ENCODE measurements at regions not wholly inside any gene's neighbourhood (a gene's known extent, or its start where the extent isn't known, plus 50 kb on each side); places are given as distances from the start of the nearest gene placed in this dataset.

DNA sequence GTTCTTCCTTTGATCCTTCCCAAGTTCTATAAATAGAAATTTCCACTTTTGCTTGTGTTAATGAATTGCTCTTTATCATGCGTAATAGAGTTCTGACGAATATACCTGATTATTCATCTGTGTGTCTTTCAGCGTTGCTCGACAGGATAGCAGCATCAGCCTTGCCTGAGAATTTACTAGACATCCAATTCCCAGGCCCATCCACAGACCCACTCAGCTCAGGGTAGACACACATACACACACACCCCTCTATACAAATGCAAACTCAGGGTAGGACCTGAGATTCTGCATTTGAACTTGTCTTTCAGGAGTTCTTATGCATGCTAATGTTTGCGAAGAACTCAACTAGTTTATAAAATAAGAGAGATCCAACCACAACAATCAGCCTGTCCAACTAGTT is 343.4 kb upstream of the GYPC start:
- DNase-seq (ENCODE audit: low spot score), result no peak

DNA sequence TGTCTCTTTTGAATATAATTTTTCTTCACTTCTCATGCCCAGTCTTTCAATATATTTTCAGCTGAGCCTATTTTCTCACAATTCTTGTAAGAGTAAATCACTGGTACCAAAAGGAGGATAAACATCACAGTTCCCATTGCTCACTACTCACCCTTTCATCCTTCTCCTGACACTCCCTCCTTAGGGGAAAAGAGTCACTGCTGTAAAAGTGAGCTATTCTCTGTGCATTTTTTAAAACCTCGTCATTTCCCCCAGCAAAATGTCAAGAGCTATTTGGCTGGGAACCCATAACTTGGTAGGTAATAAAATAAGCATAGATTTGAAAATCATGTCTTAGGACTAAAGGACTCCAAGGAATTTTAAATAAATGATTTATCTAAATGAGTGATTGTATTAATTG is 340.1 kb upstream of the GYPC start:
- DNase-seq (ENCODE audit: low spot score), result no peak

DNA sequence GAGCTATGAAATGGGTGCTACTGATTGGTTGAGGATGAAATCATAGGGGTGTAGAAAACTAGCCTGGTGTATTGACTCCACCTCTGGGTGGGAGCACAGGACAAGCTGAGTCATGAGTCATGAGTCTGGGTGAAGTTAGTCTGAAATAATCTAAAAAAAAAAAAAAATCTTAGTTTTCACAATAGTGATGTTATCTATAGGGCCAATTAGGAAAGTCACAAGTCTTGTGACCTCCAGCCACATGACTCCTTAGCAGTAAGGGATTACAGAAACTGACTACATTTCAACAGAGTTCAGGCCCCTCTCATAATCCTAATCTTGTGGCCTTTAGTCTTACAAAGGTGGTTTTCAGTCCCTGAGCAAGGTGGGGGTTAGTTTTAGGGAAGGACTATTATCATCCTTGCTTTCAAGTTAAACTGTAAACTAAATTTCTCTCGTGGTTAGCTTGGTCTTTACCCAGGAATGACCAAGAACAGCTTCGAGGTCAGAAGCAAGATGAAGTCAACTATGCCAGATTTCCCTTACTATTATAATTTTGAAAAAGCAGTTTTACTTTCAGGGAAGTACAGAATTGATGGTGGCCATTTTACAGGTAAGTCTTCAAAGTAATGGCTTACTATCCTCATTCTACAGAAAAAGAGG is 338.0 kb upstream of the GYPC start:
- no peak for DNase-seq (ENCODE audit: low spot score)

DNA sequence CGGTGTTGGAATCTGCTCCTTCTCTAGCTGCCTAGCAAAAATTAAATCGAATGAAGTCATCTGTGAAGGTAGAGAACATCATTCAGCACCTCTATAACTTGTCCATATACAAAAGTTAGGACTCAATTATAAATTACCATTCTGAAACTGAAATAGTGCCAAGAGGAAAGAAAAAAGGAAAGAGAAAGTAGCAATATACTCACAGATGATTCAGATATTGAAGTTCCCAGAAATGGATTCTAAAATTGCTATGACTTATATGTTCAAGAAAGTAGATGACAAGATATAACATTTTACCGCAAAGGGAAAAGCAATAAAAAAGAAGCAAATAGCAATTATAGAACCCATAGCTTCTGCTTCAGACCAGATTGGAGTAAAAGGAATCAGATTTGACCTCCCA is 333.6 kb upstream of the GYPC start:
- DNase-seq (ENCODE audit: low spot score), result no peak

DNA sequence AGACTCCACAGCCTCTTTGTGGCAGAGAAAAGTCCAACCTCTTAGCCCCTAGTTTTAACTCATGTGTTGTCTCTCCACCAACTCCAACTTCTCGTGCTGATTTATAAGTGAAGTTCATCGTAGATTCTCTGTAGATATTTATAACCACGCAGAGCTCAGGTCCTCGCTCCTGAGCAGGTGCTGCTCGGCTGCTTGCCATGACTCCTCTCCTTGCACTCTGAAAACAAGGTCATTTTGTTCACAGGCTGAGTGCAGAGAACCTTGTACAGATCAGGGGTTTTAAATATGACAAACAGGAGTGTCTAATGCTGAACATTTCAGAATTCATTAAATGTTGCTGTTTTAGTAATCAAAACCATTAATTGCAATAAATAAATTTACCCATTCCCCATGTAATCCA is 330.8 kb upstream of the GYPC start:
- DNase-seq (ENCODE audit: low spot score), result no peak

DNA sequence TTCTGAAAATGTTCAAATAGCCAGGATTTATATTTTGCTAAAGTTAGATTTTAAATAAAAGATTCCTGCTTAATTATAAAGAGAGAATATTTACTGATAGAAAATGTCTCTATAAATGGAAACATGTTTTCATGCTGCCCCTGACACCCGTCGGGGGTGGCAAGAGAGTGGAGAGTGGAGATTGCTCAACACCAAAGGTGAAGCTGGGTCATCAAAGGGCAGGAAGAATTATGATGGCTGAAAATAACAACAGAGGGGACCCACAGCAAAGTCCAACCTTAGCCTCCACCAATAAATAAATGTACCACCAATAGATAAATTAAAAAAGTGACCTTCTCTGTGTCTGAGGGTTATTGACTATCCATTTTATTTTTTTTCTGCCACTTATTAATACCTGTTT is 326.8 kb upstream of the GYPC start:
- DNase-seq (ENCODE audit: low spot score), result no peak

DNA sequence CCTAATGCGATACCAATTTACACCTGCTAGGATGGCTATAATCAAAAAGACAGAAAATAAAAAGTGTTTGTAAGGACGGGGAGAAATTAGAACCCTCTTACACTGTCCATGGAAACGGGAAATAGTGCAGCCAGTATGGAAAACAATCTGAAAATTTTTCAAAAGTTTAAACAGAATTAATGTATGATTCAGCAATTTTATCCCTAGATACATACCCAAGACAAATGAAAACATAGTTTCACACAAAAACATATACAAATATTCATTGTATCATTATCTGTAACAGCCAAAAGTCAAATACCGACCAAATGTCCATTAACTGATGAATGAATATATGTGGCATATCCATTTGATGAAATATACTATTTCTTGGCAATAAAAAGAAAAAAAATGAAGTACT is 313.5 kb upstream of the GYPC start:
- DNase-seq (ENCODE audit: low spot score), result no peak

DNA sequence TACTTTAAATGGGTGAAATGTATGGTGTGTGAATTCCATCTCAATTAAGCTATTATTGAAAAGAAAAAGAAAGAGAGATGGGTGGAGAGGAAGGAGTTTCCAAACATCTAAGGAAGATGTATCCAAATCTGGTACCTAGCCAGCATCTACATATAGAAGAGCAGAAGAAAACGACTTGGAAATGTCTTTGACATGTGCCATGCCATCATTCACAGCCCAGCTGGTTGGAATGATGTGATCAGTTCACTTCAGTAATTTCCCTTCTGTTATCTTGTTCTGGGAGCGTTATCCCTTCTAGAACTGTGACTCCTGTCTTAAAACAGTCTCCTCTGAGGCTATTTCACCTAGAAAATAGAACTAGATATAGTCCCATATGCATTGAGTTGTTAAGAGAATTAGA is 312.8 kb upstream of the GYPC start:
- DNase-seq (ENCODE audit: low spot score), result no peak

DNA sequence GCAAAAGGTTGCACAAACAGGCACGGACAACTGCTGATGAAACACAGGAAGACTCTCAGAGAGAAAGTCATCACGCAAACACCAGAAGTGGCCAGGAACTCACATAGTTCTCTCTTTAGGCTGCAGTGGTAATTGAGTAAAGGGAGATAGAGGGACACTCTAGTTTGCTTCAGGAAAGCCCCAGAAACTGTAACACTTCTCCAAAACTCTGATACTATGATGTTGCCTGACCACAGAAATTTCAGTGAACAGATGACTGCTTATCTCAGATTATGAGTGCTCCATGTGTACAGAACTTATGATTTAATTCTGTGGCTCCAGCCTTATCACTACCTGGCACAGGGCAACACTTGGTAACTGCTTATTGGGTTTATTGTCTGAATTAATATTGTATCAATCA is 311.5 kb upstream of the GYPC start:
- DNase-seq (ENCODE audit: low spot score), result no peak

DNA sequence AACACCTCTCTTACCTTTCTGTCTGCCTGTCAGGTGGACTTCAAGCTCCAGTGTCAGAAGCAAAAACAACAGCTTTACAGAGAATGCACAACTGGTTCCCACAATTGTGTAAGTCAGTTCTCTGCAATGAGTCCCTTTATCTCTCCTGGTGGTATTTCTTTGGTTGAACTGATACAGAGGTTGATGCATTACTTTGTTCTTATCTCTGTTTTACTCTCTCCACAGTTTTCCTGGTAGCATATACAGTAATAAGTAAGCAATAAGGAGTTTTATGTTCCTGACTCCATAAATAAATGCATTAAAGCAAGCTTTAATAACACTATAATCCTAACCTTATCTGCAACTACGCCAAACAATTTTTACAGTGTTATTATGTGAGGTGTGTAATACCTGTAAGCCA is 310.3 kb upstream of the GYPC start:
- no peak for DNase-seq (ENCODE audit: low spot score)

DNA sequence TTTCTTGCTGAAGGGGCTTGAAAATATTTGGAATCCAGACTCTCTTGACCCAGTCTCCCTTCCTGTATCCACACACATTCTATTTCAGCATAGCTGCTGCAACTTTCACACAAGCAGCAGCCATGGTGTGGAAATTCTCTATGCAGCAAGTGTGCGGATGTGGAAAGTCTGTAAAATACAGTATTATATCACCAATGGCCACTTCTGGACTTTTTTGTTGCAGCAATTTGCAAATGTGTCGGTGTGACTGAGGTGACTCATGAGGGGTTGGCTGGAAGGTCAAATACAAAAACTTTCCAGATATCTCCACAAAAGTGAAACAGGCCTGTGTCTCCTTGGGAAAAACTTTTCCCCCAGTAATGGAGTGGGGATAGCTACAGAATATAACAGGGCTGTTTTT is 299.3 kb upstream of the GYPC start:
- DNase-seq (ENCODE audit: low spot score), result no peak

DNA sequence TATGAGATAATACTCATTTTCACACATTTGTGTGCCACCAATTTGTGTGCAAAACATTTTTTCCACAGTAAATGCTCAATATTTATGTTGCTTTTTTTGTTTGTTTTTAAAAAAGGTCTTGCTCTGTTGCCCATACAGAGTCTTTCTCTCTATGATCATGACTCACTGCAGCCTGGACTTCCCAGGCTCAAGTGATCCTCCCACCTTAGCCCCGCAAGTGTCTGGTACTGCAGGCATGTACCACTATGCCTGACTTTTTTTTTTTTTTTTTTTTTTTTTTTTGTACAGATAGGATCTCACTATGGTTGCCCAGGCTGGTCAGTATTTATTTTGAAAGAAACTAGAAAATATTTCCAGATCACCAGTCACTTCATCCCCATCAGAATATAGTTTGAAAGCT is 297.8 kb upstream of the GYPC start:
- DNase-seq (ENCODE audit: low spot score), result no peak

DNA sequence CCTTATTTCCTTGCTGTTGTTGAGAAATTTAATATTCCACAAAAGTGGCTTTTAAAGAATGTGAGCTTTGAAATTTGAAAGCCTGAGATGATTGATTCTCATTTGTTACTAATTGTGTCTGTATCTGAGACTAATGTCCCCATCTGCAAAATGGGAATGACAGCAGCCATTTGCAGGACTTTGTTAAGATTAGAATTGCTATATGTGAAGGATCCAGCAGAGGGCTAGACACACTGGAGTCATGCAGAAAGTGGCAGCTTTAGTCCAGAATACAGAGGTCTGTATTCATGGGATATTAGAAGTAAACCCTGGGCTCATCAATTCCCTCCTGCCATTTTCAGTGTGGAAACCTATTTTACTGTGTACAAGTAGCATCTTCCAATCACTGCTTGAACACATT is 296.5 kb upstream of the GYPC start:
- no peak for DNase-seq (ENCODE audit: low spot score)

DNA sequence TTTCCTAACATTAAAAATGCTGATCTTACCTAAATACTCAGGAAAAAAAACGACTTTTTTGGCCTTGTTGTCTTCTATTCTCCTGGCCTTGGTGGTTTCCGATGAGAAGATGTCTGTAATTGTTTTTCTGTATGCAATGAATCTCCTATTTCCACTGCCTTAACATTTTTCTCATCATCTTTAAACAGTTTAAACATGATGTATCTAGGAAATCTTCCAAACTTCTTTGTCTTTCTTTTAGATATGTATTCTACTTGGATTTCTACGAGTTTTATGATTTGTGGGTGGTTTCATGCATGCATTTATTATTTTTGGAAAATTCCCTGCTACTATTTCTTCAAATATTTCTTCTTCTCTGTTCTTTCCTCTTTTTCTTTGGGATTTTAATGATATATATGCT is 288.6 kb upstream of the GYPC start:
- DNase-seq (ENCODE audit: low spot score), result no peak

DNA sequence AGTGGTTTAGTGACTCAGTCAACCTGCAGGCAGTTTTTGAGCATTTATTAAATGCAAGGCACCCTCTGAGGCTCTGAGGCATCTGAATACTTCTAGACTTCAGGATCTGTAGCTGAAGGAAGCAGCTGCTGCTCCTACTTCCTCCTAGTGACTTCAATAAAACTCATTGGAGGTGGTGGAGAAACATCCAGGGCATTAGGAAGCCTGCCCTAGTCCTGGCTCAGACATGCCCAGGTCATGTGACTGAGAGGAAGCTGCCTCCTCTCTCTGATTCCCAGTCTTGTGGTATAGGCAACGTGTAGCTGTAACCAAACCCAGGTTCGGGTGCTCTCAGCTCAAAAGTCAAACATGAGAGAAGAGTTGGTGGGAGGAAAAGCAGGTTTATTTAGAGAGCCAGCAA is 287.2 kb upstream of the GYPC start:
- peak; percentile 39 for DNase-seq (ENCODE audit: low spot score)

DNA sequence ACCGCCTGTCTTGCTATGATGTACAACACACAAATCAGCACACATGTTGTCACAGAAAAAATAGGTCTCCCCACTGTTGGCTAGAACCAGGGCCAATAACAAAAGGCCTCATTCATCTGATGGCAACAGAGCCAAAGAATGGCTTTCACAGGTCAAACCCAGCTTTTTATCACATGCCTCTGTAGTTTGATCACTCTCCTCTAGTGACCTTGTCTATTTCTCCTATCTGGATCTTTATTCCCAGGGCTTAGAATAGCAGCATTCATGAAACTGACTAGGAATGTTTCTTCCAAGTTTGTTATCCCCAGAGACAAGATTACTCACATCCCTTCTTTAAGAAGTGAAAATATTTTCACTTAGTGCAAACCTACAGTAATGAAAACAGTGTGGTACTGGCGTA is 285.8 kb upstream of the GYPC start:
- DNase-seq (ENCODE audit: low spot score), result no peak

DNA sequence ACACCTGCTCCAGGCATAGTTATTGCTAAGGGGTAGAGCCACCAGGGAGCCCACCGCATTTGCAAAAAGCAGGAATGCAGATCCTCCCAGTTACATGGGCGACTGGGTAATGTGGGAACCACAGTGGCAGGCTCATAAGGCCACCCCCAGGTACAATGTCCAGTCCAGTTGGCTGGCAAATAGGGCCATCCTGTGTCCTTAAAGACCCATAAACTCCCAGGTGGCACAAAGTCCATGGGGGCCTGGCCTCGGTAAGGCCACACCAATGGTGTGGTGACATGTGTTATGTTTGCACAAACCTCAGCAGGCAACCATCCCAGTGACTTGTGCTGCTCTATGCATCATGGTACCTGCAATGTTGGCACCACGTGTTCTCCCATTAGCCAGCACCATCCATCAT is 283.6 kb upstream of the GYPC start:
- DNase-seq (ENCODE audit: low spot score), result no peak

DNA sequence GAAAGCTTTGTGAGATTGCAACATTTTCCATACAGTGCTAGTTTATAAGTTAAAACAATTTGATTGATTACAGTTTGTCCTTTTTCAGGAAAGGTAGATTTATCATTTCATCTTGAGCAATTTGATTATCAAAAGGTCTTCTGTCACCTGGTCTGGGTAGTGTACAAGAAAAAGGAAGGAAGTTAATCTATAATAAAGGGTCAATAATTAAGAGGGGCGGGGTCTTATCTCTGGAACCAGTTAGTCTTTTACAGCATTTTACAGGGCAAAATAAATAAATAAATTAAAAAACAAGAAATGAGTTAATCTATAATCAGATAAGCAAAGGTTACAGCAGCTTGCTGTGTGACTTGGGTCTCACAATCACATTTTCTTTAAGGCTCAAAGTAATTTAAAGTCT is 277.8 kb upstream of the GYPC start:
- no peak for DNase-seq (ENCODE audit: low spot score)

DNA sequence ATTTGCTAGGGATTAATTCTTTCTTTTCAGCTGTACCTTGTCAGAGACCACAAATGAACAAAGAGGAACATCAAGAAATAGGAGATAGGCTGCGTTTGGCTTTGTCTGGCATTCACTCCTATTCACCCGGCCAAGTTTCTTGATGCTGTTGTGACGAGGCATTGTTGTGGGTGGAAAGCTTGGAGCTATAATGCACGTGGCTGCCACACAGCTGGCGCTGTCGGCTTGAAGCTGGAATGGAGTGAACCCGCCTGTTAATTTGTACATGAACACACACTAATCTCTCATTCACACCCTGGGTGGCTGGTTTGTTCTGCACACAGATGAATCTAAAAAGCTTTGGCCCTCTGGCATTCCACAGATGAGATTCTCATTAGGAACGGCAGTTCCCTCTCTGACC is 274.9 kb upstream of the GYPC start:
- DNase-seq (ENCODE audit: low spot score), result peak; percentile 70

DNA sequence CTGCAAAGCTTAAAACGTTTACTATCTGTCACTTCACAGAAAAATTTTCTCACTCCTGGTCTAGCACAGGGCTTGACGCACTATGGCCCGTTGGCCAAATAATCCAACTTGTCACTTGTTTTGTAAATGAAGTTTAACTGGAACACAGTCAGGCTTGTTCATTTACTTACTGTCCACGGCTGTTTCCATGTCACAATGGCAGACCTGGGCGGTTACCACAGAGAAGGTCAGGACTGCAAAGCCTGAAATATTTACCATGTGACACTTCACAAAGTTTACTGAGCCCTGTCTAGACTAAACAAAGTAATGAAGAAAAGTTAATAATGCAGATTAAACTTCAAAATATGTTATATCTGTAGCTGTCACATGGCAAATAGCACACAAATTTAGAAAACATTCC is 273.0 kb upstream of the GYPC start:
- no peak for DNase-seq (ENCODE audit: low spot score)

DNA sequence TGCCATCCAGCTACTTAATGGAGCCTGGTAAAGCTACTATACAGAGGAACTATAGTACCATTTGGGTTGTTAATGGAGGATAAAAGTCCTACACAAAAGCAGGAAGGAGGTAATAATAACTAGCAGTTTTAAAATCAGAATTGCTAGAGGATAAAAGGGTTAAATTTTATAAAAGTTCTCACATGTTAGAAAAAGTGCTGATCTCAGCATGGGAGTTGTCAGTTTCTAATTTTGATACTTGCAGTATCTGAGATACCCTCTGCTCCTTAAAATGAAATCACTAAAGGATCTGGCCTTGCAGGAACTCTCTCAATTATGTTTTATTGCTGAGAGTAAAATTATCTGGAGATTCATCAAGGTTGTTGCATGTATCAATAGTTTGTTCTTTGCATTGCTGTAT is 272.2 kb upstream of the GYPC start:
- DNase-seq (ENCODE audit: low spot score), result no peak

DNA sequence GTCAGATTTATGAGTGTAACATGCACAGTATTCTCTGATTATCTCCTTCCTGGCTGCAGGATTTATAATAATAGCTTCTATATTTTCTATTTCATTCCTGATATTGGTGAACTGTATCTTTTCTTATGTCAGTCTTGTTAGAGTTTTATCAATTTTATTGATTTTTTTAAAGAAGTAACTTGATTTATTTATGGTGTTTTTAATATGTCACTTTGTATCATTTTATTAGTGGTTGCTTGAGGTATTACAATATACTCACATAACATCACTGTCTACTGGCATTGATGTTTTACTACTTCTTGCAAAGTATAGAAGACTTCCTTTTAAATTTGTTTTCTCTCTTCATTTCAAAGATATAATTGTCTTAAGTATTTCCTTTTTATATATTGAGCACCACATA is 270.5 kb upstream of the GYPC start:
- DNase-seq (ENCODE audit: low spot score), result no peak

DNA sequence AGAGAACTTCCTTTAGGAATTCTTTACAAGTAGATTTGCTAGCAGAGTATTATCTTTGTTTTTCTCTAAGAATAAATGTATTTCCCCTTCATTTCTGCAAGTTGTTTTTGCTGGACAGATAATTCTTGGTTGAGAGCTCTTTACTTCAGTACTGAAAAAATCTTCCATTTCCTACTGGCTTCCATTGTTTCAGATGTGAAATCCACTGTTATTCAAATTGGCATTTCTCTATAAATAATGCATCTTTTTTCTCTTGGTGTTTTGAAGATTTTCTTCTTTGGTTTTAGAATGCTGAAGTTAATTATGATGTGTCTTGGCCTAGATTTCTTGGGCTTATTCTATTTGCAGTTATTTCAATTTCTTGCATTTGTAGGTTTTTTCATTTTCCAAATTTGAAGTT is 270.0 kb upstream of the GYPC start:
- DNase-seq (ENCODE audit: low spot score), result no peak

DNA sequence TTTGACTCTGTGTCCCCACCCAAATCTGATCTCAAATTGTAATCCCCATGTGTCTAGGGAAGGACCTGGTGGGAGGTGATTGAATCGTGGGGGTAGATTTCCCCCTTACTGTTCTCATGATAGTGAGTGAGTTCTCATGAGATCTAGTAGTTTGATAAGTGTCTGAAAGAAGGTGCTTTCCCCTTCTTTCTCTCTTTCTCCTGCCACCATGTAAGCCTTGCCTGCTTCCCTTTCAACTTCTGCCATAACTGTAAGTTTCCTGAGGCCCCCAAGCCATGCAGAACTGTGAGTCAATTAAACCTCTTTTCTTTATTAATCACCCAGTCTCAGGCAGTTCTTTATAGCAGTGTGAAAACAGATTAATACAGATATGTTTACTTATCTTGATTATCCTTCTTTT is 266.5 kb upstream of the GYPC start:
- DNase-seq (ENCODE audit: low spot score), result no peak

DNA sequence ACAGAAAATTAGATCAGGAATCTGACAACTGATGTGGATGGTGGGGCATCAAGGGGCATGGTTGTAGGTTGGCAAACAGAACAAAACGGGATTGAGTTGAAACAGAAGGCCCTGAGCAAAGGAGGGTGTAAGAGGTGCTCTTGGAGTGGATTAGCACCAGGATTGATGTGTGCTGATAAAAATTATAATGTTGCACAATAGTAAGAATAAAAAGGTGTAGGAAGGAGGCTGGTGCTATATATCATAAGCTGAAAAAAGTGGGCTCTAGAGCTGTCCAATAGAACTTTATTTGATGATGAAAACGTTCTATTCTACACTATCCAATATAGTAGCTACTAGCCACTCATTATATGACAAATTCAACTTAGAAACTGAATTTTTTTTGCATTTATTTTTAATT is 263.1 kb upstream of the GYPC start:
- no peak for DNase-seq (ENCODE audit: low spot score)

Data from Ammon's horn (tissue), 1 donor.